ENCODE measurements at regions not wholly inside any gene's neighbourhood (a gene's known extent, or its start where the extent isn't known, plus 50 kb on each side); places are given as distances from the start of the nearest gene placed in this dataset.

DNA sequence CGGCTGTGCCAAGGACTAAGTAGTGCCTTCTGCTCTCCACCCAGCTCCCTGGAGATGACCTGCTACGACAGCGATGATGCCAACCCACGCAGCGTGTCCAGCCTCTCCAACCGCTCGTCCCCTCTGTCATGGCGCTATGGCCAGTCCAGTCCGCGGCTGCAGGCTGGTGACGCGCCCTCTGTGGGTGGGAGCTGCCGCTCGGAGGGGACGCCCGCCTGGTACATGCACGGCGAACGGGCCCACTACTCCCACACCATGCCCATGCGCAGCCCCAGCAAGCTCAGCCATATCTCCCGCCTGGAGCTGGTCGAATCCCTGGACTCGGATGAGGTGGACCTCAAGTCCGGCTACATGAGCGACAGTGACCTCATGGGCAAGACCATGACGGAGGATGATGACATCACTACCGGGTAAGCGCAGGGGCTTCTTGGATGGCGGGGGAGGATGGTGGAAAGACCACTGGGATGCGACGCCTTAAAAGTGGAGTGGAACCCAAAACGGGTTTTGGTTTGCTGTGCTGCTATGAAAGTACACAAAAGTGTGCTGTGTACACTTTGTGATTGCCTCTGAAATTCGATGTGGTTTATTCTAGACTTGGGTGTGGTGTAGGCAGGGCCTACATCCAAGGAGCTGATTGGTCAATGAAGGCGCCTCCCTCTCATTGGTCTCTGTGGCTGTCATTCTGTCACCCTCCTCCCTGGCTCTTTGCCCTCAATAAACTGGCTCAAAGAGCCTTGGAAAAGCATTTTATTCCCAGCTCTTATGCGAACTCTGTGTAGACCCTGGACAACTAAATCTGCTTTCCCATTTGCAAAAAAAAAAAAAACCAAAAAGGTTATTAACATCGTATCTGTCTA, 110.4 kb upstream of the IPO9 start:
- intact Hi-C loops (cut with micrococcal nuclease), result no loop called here
- Histone ChIP-seq H3K9ac (ENCODE audit: insufficient read depth, low read length, poor library complexity, severe bottlenecking) (no peak overlapping the region), H3K36me3 (replicated peaks in 1 of 2; ENCODE audit: control insufficient read depth in 1 of 2, insufficient read depth in 2 of 2, low read length in 2 of 2) (no peaks in the 10 kb centered on the region), H3K4me2 (replicated peaks; ENCODE audit: extremely low read depth, low read length, poor library complexity, severe bottlenecking) (no peak overlapping the region), H2AFZ (ENCODE audit: insufficient read depth, low read depth, low read length, poor library complexity, severe bottlenecking) (no peak overlapping the region), H3K9me3 (replicated peaks in 1 of 2; ENCODE audit: control insufficient read depth in 1 of 2, insufficient read depth in 1 of 2, low read length in 2 of 2) (no peaks in the 10 kb centered on the region), H3K79me2 (ENCODE audit: insufficient read depth, low read length) (no peaks in the 10 kb centered on the region), H3K4me3 (replicated peaks in 1 of 3; ENCODE audit: low read depth in 2 of 3, low read length in 3 of 3) (no peak overlapping the region), H3K27me3 (ENCODE audit: control insufficient read depth in 2 of 2, insufficient read depth in 2 of 2, low read length in 2 of 2) (no peaks in the 10 kb centered on the region), H3K4me1 (ENCODE audit: control insufficient read depth in 1 of 2, insufficient read depth in 2 of 2, low read length in 2 of 2) (peaks cover 56 to 59% of the 10 kb centered on the region in 2 donors), H3K27ac (ENCODE audit: low read depth in 1 of 2, low read length in 2 of 2) (no peak overlapping the region), H4K20me1 (ENCODE audit: insufficient read depth, low read length) (no peaks in the 10 kb centered on the region)
- DNase-seq, result peak in 1 of 3 donors; percentile 2
- Mint-ChIP-seq H3K36me3 (peaks cover 2% of the 10 kb centered on the region in 2 donors), H3K4me1 (peaks cover 55% of the 10 kb centered on the region), H3K4me3 (peak overlapping the region in 1 of 2 donors; percentile 46), H3K27ac (peak overlapping the region in 2 of 7 donors; percentile 0 to 36), H3K9me3 (peaks cover 0 to 2% (median 0%) of the 10 kb centered on the region in 7 donors), H3K27me3 (ENCODE audit: low read depth in 3 of 3) (peaks cover 0 to 5% (median 5%) of the 10 kb centered on the region in 3 donors)
- 97% methylated on average over 25 of the region's 36 CpGs for WGBS (ENCODE audit: insufficient coverage)
- no peak for TF ChIP-seq CTCF (IDR thresholded peaks at IDR 0.05)

DNA sequence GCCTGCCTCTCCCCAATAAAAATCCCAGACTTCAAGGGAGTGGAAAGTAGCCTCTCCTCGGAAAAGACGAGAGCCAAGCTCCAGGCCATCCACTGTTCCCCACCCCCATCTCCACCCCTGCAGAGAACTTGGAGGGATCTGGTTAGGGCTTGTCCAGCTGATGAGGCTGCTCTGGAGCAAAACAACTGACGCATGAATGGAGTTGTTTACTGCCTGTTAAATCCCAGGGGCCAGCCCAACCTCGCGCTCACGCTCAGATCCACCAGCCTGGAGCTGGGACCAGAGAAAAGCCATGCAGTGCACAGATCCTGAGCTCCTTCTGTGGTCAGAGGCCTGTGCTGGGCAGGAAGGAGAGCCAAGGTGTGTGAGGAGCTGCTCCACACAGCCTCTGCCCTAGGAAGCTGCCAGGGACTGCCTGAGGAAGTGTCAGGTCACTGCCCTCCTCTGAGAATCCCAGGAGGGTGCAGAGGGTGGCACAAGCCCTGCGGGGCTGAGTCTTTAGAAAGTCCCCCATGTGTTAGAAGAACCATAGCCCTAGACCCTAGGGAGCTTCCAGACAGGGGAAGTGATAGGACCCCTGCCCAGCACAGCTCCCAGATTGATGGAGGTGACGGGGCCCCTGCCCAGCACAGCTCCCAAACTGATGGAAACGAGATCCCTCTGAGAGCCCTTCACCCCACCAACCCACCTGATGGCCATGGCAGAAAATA, 109.0 kb upstream of the IPO9 start:
- intact Hi-C loops (cut with micrococcal nuclease), result no loop called here
- peaks cover 42 to 45% of the 10 kb centered on the region in 2 donors for H3K4me1 ChIP-seq (ENCODE audit: control insufficient read depth in 1 of 2, insufficient read depth in 2 of 2, low read length in 2 of 2)
- H3K9ac ChIP-seq (ENCODE audit: insufficient read depth, low read length, poor library complexity, severe bottlenecking), result no peak overlapping the region
- Mint-ChIP-seq H3K4me1 (peaks cover 44% of the 10 kb centered on the region), H3K27me3 (ENCODE audit: low read depth in 3 of 3) (peaks cover 0 to 5% (median 5%) of the 10 kb centered on the region in 3 donors), H3K9me3 (no peaks in the 10 kb centered on the region), H3K4me3 (no peak overlapping the region), H3K27ac (peak overlapping the region in 3 of 7 donors; percentile 15 to 77 (median 63)), H3K36me3 (peaks cover 2% of the 10 kb centered on the region in 2 donors)
- no peak for DNase-seq
- no peaks in the 10 kb centered on the region for H3K36me3 ChIP-seq (replicated peaks in 1 of 2; ENCODE audit: control insufficient read depth in 1 of 2, insufficient read depth in 2 of 2, low read length in 2 of 2)
- H3K27me3 ChIP-seq (ENCODE audit: control insufficient read depth in 2 of 2, insufficient read depth in 2 of 2, low read length in 2 of 2), result no peaks in the 10 kb centered on the region
- no peaks in the 10 kb centered on the region for H3K9me3 ChIP-seq (replicated peaks in 1 of 2; ENCODE audit: control insufficient read depth in 1 of 2, insufficient read depth in 1 of 2, low read length in 2 of 2)
- WGBS (ENCODE audit: insufficient coverage), result 93% methylated on average over 7 of the region's 9 CpGs
- no peak for TF ChIP-seq CTCF (IDR thresholded peaks at IDR 0.05)
- H3K27ac ChIP-seq (ENCODE audit: low read depth in 1 of 2, low read length in 2 of 2), result no peak overlapping the region
- no peak overlapping the region for H2AFZ ChIP-seq (ENCODE audit: insufficient read depth, low read depth, low read length, poor library complexity, severe bottlenecking)
- no peaks in the 10 kb centered on the region for H3K79me2 ChIP-seq (ENCODE audit: insufficient read depth, low read length)
- H3K4me3 ChIP-seq (replicated peaks in 1 of 3; ENCODE audit: low read depth in 2 of 3, low read length in 3 of 3), result no peak overlapping the region
- no peak overlapping the region for H3K4me2 ChIP-seq (replicated peaks; ENCODE audit: extremely low read depth, low read length, poor library complexity, severe bottlenecking)
- H4K20me1 ChIP-seq (ENCODE audit: insufficient read depth, low read length), result no peaks in the 10 kb centered on the region

Measured in CD14-positive monocyte (primary cell).